Activated T-cell treated with anti-CD3 and anti-CD28 coated beads, Interleukin-2, amount 50 U/mL, for 4 hours (primary cell): ENCODE measurements at regions not wholly inside any gene's neighbourhood (a gene's known extent, or its start where the extent isn't known, plus 50 kb on each side); places are given as distances from the start of the nearest gene placed in this dataset.

Experiments used
- ATAC-seq, 2 donors: fragments of 200-7000 bp; cut with Tn5 transposase; one replicate each; pipeline ENCODE4 v1.10.0; 2021
- DNase-seq: peaks from one replicate; pipeline ENCODE4 v3.0.0-alpha.2; 2020
- H3K27me3 Mint-ChIP-seq: one replicate; pipeline ENCODE4 v1.8.0; 2021; ENCODE audit warnings: low read depth, mixed read lengths
- H3K36me3 Mint-ChIP-seq: one replicate; pipeline ENCODE4 v1.8.0; 2022; ENCODE audit warnings: mixed read lengths; ENCODE audit not compliant: insufficient read depth
- H3K4me1 Mint-ChIP-seq: one replicate; pipeline ENCODE4 v1.8.0; 2021; ENCODE audit warnings: low read depth, mixed read lengths
- H3K4me3 Mint-ChIP-seq: one replicate; pipeline ENCODE4 v1.8.0; 2021; ENCODE audit warnings: mild to moderate bottlenecking, moderate library complexity, mixed read lengths
- H3K9me3 Mint-ChIP-seq: one replicate; pipeline ENCODE4 v1.8.0; 2021; ENCODE audit warnings: mixed read lengths

DNA sequence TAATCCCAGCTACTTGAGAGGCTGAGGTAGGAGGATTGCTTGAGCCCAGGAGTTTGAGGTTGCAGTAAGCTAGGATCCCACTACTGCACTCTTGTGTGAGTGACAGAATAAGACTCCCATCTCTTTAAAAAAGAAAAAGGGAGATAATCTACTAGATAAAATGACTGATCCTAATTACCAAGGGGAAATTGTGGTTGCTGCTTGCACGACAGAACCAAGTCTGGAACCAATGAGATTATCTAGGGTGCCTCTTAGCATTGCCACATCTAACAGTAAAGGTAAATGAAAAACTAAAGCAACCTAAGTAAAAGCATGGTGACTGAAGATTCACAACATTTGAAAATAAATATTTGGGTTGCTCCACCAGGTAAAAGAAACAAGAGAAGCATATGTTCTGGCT lies 185.1 kb downstream of the PDHA2 start:
- Mint-ChIP-seq H3K9me3 (peaks cover 6% of the 10 kb centered on the region), H3K27me3 (no peaks in the 10 kb centered on the region), H3K36me3 (no peaks in the 10 kb centered on the region), H3K4me3 (no peak overlapping the region), H3K4me1 (no peaks in the 10 kb centered on the region)
- no peak for ATAC-seq
- DNase-seq = no peak

DNA sequence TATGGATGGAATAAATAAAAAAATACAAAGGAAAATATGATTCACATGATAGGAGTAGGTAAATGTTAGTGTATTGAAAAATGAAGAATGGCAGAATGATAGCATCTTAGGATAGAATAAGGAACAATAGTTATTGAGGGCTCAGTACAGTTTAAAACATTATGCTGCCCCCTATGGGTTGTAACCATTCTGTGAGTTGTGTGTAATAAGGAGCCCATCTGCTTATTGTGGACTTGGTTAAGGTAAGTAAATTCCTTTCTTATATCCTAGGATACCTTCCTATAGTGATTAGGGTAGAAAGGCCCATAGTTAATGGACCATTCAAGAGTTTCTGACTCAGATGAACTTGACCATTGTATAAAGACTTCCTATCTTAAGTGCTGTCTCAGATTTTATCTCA lies 195.8 kb downstream of the PDHA2 start:
- no peak overlapping the region for H3K4me3 Mint-ChIP-seq

GRCh38 chr4:96036781-96037180 lies 196.9 kb downstream of the PDHA2 start:
- no peaks in the 10 kb centered on the region for H3K36me3 Mint-ChIP-seq

More for the DNA sequence above, 195.8 kb downstream of the PDHA2 start:
- Mint-ChIP-seq H3K4me1 (no peaks in the 10 kb centered on the region), H3K27me3 (no peaks in the 10 kb centered on the region), H3K36me3 (no peaks in the 10 kb centered on the region), H3K9me3 (peaks cover 3% of the 10 kb centered on the region)
- no peak for DNase-seq
- no peak for ATAC-seq

DNA sequence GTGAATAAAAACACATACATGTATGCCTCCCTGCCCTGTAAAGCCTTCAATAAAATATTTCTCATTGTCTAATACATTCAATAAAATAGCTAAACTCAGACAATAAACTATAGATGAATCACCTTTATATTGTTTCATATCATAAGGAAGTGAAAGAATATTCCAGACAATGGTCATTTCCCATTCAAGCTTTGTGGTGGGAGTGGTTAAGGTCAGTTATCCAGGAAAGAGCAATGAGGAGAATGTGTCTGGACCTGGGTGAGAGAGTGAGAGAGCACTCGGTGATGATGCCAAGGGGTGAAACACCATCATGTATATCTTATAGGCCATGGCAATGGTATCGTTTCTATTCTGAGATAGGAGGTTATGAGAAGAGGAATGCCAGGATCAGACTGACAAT lies 197.8 kb downstream of the PDHA2 start:
- Mint-ChIP-seq H3K27me3 (no peaks in the 10 kb centered on the region), H3K4me1 (no peaks in the 10 kb centered on the region), H3K36me3 (no peaks in the 10 kb centered on the region), H3K4me3 (no peak overlapping the region), H3K9me3 (peaks cover 3% of the 10 kb centered on the region)
- DNase-seq = no peak
- ATAC-seq = no peak

More at GRCh38 chr4:96036781-96037180, 196.9 kb downstream of the PDHA2 start:
- ATAC-seq (no peak), DNase-seq (no peak)
- Mint-ChIP-seq H3K9me3 (peaks cover 3% of the 10 kb centered on the region), H3K4me3 (no peak overlapping the region), H3K4me1 (no peaks in the 10 kb centered on the region), H3K27me3 (no peaks in the 10 kb centered on the region)

DNA sequence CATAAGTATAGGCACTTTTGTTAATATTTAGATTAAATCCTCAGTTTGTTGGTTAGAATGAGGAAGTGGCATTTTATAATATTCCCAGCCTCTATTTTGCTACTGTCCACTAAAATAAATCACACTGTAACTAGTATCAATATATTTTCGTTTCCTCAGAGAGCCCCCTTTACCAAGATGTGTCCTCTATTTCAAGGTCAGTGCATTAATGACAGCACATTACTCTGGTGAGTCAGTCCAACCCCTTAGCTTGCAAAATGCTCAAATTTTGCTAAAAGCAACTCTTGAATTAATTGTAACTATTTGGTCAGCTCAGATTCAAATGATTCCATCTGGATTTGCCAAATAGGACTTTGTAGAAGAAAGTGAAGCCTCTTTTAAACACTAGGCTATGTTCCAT lies 199.3 kb downstream of the PDHA2 start:
- Mint-ChIP-seq H3K27me3 (no peaks in the 10 kb centered on the region), H3K9me3 (peaks cover 3% of the 10 kb centered on the region), H3K4me1 (no peaks in the 10 kb centered on the region), H3K4me3 (no peak overlapping the region), H3K36me3 (no peaks in the 10 kb centered on the region)
- ATAC-seq (no peak), DNase-seq (no peak)

DNA sequence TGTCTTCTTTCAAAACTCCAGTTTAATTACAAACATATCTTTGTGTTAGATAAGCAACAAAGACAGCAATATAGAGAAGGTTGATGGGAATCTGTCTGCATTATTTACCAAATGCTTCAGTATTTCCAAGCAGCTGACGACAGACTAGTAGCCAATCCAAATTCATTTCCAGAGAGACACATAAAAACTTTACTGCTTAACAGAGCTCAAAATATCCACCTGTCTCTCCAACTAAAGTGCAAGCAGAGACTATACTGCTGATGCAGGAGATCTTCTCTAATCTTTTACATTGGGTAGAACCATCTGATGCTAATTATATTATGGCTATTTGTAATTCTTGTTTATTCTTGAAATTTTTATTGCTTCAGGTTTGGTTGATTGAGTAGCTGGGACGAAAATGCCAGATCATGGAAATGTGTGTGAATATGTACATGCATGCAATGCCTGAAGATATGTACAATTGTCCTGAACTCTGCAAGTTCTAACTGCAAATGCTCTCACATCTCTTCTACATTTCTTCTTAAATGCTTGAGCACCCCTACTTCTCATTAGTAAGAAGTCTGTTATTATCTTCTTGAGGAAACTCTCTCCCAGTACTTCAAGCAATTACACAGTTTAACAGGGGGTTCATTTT lies 200.0 kb downstream of the PDHA2 start:
- H3K9me3 Mint-ChIP-seq = peaks cover 3% of the 10 kb centered on the region

DNA sequence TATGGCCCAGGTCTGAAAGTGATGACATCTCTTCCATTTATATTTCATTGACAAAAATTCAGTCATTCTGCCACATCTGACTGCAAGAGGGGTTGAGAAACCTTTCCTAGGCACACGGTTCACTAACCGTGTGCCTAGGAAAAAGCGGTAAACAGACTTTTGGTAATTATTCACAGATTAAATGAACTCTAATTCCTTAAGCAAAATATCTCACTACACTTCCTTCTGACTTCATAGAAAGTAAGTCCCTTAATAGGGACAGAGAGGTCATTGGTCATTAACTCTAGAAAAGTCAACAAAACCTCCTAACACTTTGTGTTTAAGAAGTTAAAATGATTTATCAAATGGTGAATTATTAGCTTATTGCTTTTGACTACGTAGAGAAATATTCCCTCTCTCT lies 205.1 kb downstream of the PDHA2 start:
- H3K36me3 Mint-ChIP-seq = no peaks in the 10 kb centered on the region
- DNase-seq = no peak
- H3K27me3 Mint-ChIP-seq = no peaks in the 10 kb centered on the region
- ATAC-seq = no peak
- peaks cover 3% of the 10 kb centered on the region for H3K9me3 Mint-ChIP-seq
- no peaks in the 10 kb centered on the region for H3K4me1 Mint-ChIP-seq
- H3K4me3 Mint-ChIP-seq = no peak overlapping the region

More for the DNA sequence above, 200.0 kb downstream of the PDHA2 start:
- DNase-seq (no peak), ATAC-seq (no peak)
- Mint-ChIP-seq H3K4me3 (no peak overlapping the region), H3K27me3 (no peaks in the 10 kb centered on the region), H3K36me3 (no peaks in the 10 kb centered on the region), H3K4me1 (no peaks in the 10 kb centered on the region)

GRCh38 chr4:96052827-96053226 lies 212.9 kb downstream of the PDHA2 start:
- Mint-ChIP-seq H3K9me3 (no peaks in the 10 kb centered on the region), H3K36me3 (no peaks in the 10 kb centered on the region), H3K4me3 (no peak overlapping the region), H3K27me3 (no peaks in the 10 kb centered on the region), H3K4me1 (no peaks in the 10 kb centered on the region)
- ATAC-seq (no peak), DNase-seq (no peak)

DNA sequence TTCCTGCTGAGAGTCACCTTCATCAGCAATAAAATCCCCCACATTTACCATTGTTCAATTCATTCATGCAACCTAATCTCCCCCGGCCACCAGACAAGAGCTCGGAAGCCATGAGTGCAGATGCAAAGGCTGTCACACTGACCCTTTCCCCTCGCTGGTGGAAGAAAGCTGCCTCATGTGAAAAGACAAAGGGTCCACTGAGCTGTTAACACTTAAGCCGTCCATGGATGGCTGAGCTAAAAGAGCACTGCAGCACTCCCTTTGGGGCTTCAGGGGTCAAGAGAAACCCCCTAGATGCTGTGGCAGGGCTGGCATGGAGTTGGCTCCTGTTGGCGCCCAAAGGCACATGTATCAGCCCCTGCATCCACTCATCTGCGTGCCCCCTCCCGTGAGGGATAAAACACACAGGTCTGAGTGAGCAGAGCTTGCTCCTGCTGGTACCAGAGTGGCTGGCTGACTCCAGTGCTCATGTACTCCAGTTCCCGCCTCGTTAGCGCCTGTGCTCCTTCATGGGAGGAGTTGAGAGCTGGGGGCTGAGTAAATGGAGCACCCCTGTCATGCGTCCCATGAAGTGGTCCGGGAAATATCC lies 216.5 kb downstream of the PDHA2 start:
- no peak for ATAC-seq
- Mint-ChIP-seq H3K9me3 (no peaks in the 10 kb centered on the region), H3K4me1 (no peaks in the 10 kb centered on the region), H3K36me3 (no peaks in the 10 kb centered on the region), H3K4me3 (no peak overlapping the region), H3K27me3 (no peaks in the 10 kb centered on the region)
- DNase-seq = no peak

GRCh38 chr4:96063639-96064038 lies 223.7 kb downstream of the PDHA2 start:
- Mint-ChIP-seq H3K27me3 (no peaks in the 10 kb centered on the region), H3K36me3 (no peaks in the 10 kb centered on the region), H3K9me3 (peaks cover 10% of the 10 kb centered on the region), H3K4me3 (no peak overlapping the region), H3K4me1 (no peaks in the 10 kb centered on the region)
- ATAC-seq (no peak), DNase-seq (no peak)

DNA sequence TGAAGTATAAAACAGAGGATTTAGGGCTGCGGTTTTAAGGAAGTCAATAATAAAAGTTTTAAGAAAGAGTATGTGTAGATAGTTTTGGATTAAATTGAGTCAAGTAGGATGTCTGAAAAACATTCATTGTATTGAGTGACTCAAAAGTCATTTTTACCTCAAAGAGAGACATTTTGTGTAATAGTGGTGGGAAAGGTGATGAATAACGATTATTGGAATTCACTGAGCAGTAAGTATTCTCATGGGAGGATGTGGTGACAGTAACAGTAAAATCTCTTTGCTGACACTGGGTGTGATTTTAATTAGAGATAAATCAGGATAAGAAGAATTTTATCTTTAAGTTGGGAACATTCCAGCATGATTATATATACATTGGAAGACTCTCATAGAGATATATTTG lies 233.6 kb downstream of the PDHA2 start:
- Mint-ChIP-seq H3K27me3 (no peaks in the 10 kb centered on the region), H3K36me3 (no peaks in the 10 kb centered on the region), H3K4me3 (no peak overlapping the region), H3K9me3 (peaks cover 4% of the 10 kb centered on the region), H3K4me1 (no peaks in the 10 kb centered on the region)
- ATAC-seq (no peak), DNase-seq (no peak)

- Mint-ChIP-seq H3K27me3 (no peaks in the 10 kb centered on the region), H3K4me3 (no peak overlapping the region), H3K4me1 (no peaks in the 10 kb centered on the region), H3K36me3 (no peaks in the 10 kb centered on the region), H3K9me3 (peaks cover 18% of the 10 kb centered on the region)
- ATAC-seq (no peak), DNase-seq (no peak)
Measured at GRCh38 chr4:96092151-96092705, 252.3 kb downstream of the PDHA2 start.

DNA sequence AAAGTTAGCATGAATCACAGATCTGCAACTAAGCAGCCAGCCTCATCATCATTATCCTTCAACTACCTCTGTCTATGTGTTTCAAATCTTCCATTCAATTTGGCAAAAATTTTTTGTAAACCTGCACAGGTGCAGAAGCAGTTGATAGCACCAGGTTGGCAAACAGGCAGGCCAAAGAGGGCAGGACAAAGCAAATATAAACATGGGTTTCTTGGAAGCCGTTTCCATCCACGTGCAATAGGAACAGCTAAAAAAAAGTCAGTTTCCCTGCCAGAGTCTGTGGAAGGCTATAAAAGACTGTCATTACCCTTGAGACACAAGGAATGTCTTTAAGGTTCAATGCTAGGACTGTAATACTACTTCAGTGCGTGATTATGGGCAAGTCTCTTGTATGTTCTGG lies 253.2 kb downstream of the PDHA2 start:
- no peak for DNase-seq
- H3K27me3 Mint-ChIP-seq = no peaks in the 10 kb centered on the region

GRCh38 chr4:96093563-96093962 lies 253.7 kb downstream of the PDHA2 start:
- Mint-ChIP-seq H3K4me1 (no peaks in the 10 kb centered on the region), H3K27me3 (no peaks in the 10 kb centered on the region), H3K4me3 (no peak overlapping the region), H3K9me3 (peaks cover 12% of the 10 kb centered on the region), H3K36me3 (no peaks in the 10 kb centered on the region)
- DNase-seq = no peak
- no peak for ATAC-seq

More for the DNA sequence above, 253.2 kb downstream of the PDHA2 start:
- Mint-ChIP-seq H3K36me3 (no peaks in the 10 kb centered on the region), H3K9me3 (peaks cover 12% of the 10 kb centered on the region), H3K4me1 (no peaks in the 10 kb centered on the region), H3K4me3 (no peak overlapping the region)
- ATAC-seq = no peak

DNA sequence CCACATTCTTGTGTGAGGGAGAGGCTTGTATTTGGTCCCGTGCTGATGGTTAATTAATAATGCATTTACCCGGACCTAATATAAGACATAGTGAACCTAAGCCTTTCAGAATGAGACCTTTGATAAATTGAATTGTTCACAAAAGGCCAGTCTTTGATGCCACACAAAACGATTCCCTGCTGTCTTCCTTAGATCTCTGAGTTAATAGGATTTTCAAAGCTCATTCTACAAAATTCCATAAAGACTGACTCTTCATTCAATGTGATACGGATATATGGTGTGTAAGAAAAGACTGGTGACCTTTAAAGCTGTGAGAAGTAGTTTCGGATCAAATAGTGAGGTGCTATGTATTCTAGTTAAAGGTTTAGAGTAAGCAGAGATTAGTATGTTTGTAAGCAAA lies 254.3 kb downstream of the PDHA2 start:
- peaks cover 5% of the 10 kb centered on the region for H3K9me3 Mint-ChIP-seq
- no peak for DNase-seq
- no peak overlapping the region for H3K4me3 Mint-ChIP-seq
- H3K27me3 Mint-ChIP-seq = no peaks in the 10 kb centered on the region
- H3K4me1 Mint-ChIP-seq = no peaks in the 10 kb centered on the region
- no peak for ATAC-seq
- no peaks in the 10 kb centered on the region for H3K36me3 Mint-ChIP-seq
